ENCODE measurements at regions not wholly inside any gene's neighbourhood (a gene's known extent, or its start where the extent isn't known, plus 50 kb on each side); places are given as distances from the start of the nearest gene placed in this dataset.

GRCh38 chr3:178415384-178415783 is 120.9 kb upstream of the KCNMB2 start:
- ChIA-PET POLR2A (interaction anchor here (0.7 kb wide), 1 partner anchor 22 kb away, joined by 5 read pairs; no protein-coding TSS in a partner anchor), CTCF (no interaction called here)

GRCh38 chr3:178417736-178418135 is 118.5 kb upstream of the KCNMB2 start:
- ChIA-PET POLR2A (no interaction called here), CTCF (no interaction called here)

- ChIA-PET CTCF (no interaction called here), POLR2A (no interaction called here)
These were observed 117.2 kb upstream of the KCNMB2 start for GRCh38 chr3:178419071-178419470.

- POLR2A ChIA-PET = no interaction called here
- CTCF ChIA-PET = no interaction called here
These were observed 116.2 kb upstream of the KCNMB2 start for GRCh38 chr3:178420033-178420432.

GRCh38 chr3:178421069-178421468 is 115.2 kb upstream of the KCNMB2 start:
- POLR2A ChIA-PET = no interaction called here
- CTCF ChIA-PET = no interaction called here

- CTCF ChIA-PET = no interaction called here
- POLR2A ChIA-PET = no interaction called here
These were observed 113.8 kb upstream of the KCNMB2 start for GRCh38 chr3:178422406-178422805.

- ChIA-PET CTCF (no interaction called here), POLR2A (no interaction called here)
These were observed 108.2 kb upstream of the KCNMB2 start for GRCh38 chr3:178428037-178428436.

- ChIA-PET POLR2A (no interaction called here), CTCF (no interaction called here)
These were observed 101.9 kb upstream of the KCNMB2 start for GRCh38 chr3:178434206-178434805.

GRCh38 chr3:178435575-178435974 is 100.7 kb upstream of the KCNMB2 start:
- ChIA-PET POLR2A (no interaction called here), CTCF (no interaction called here)

- ChIA-PET POLR2A (no interaction called here), CTCF (interaction anchor here (0.6 kb wide), 1 partner anchor 1221 kb away, joined by 4 read pairs; no protein-coding TSS in a partner anchor)
These were observed 99.5 kb upstream of the KCNMB2 start for GRCh38 chr3:178436773-178437172.

- ChIA-PET CTCF (no interaction called here), POLR2A (no interaction called here)
These were observed 99.0 kb upstream of the KCNMB2 start for GRCh38 chr3:178437236-178437635.

- CTCF ChIA-PET = no interaction called here
- POLR2A ChIA-PET = no interaction called here
These were observed 96.7 kb upstream of the KCNMB2 start for GRCh38 chr3:178439504-178439903.

- POLR2A ChIA-PET = no interaction called here
- CTCF ChIA-PET = no interaction called here
These were observed 96.2 kb upstream of the KCNMB2 start for GRCh38 chr3:178440043-178440442.

GRCh38 chr3:178443634-178444033 is 92.6 kb upstream of the KCNMB2 start:
- ChIA-PET CTCF (no interaction called here), POLR2A (no interaction called here)

GRCh38 chr3:178445139-178445538 is 91.1 kb upstream of the KCNMB2 start:
- CTCF ChIA-PET = no interaction called here

GRCh38 chr3:178446059-178446458 is 90.2 kb upstream of the KCNMB2 start:
- POLR2A ChIA-PET = no interaction called here
- CTCF ChIA-PET = no interaction called here

More at GRCh38 chr3:178445139-178445538, 91.1 kb upstream of the KCNMB2 start:
- POLR2A ChIA-PET = no interaction called here

- ChIA-PET CTCF (no interaction called here), POLR2A (no interaction called here)
These were observed 85.8 kb upstream of the KCNMB2 start for GRCh38 chr3:178450476-178450875.

GRCh38 chr3:178451799-178452198 is 84.4 kb upstream of the KCNMB2 start:
- CTCF ChIA-PET = no interaction called here

GRCh38 chr3:178454726-178455125 is 81.5 kb upstream of the KCNMB2 start:
- ChIA-PET CTCF (no interaction called here), POLR2A (no interaction called here)

More at GRCh38 chr3:178451799-178452198, 84.4 kb upstream of the KCNMB2 start:
- POLR2A ChIA-PET = no interaction called here

- ChIA-PET CTCF (no interaction called here), POLR2A (no interaction called here)
These were observed 81.0 kb upstream of the KCNMB2 start for GRCh38 chr3:178455226-178455625.

- ChIA-PET CTCF (no interaction called here), POLR2A (no interaction called here)
These were observed 80.3 kb upstream of the KCNMB2 start for GRCh38 chr3:178455946-178456345.

- ChIA-PET CTCF (no interaction called here), POLR2A (no interaction called here)
These were observed 79.5 kb upstream of the KCNMB2 start for GRCh38 chr3:178456621-178457285.
